Caco-2 (cell line): ENCODE measurements at regions not wholly inside any gene's neighbourhood (a gene's known extent, or its start where the extent isn't known, plus 50 kb on each side); places are given as distances from the start of the nearest gene placed in this dataset.

Source experiments
- BruUV-seq: library from RNA; stranded (reverse); fragments of 400-500 nt; replicated peaks from 2 replicates; lab custom pipeline; 2021; lab: Mats Ljungman, UMichigan
- CTCF ChIA-PET: fragments of 300-600 bp; sonication (Branson Sonifier 250); formaldehyde crosslinking; loops from one replicate; lab custom pipeline; 2022; ENCODE audit warnings: antibody characterized with exemption; lab: Charles Lee
- POLR2A ChIA-PET: fragments of 300-600 bp; sonication (Branson Sonifier 250); formaldehyde crosslinking; loops from one replicate; lab custom pipeline; 2022; ENCODE audit warnings: antibody characterized with exemption; lab: Charles Lee
- DNase-seq, 2 experiments: peaks; one replicate each; pipeline versions ENCODE4 v3.0.0 to v3.0.0-alpha.2; 2020 to 2022
- H3K27me3 ChIP-seq: replicated peaks from 2 replicates; pipeline ENCODE4 v1.6.0; 2011; ENCODE audit warnings: low read length; ENCODE audit not compliant: control insufficient read depth, insufficient read depth
- H3K36me3 ChIP-seq: 2 replicates; pipeline ENCODE4 v1.5.1; 2011; ENCODE audit warnings: low read length; ENCODE audit not compliant: control insufficient read depth, insufficient read depth
- H3K4me1 ChIP-seq: fragments of 250-450 bp; sonication (Bioruptor Pico); 2 replicates; pipeline ENCODE4 v1.5.1; 2020; ENCODE audit warnings: mild to moderate bottlenecking
- H3K4me3 ChIP-seq: 2 replicates; pipeline ENCODE4 v1.5.1; 2011; ENCODE audit warnings: low read depth, mild to moderate bottlenecking, control low read depth, low read length
- H3K9me3 ChIP-seq: fragments of 250-450 bp; sonication (Bioruptor Pico); 2 replicates; pipeline ENCODE4 v1.5.1; 2020; ENCODE audit warnings: mild to moderate bottlenecking, moderate library complexity
- H3K27ac Mint-ChIP-seq: one replicate; pipeline ENCODE4 v1.8.0; 2022; ENCODE audit warnings: mixed read lengths; ENCODE audit not compliant: unreplicated experiment
- H3K27me3 Mint-ChIP-seq: one replicate; pipeline ENCODE4 v1.8.0; 2022; ENCODE audit warnings: mixed read lengths; ENCODE audit not compliant: insufficient read depth, unreplicated experiment
- H3K36me3 Mint-ChIP-seq: one replicate; pipeline ENCODE4 v1.8.0; 2022; ENCODE audit warnings: mild to moderate bottlenecking, mixed read lengths; ENCODE audit not compliant: insufficient read depth, unreplicated experiment
- H3K4me1 Mint-ChIP-seq: one replicate; pipeline ENCODE4 v1.8.0; 2022; ENCODE audit warnings: low read depth, mixed read lengths; ENCODE audit not compliant: unreplicated experiment
- H3K4me3 Mint-ChIP-seq: one replicate; pipeline ENCODE4 v1.8.0; 2022; ENCODE audit warnings: mild to moderate bottlenecking, moderate library complexity, mixed read lengths; ENCODE audit not compliant: unreplicated experiment
- H3K9me3 Mint-ChIP-seq: one replicate; pipeline ENCODE4 v1.8.0; 2022; ENCODE audit warnings: mixed read lengths; ENCODE audit not compliant: unreplicated experiment
- intact Hi-C: fragments of 100-400 bp; cut with micrococcal nuclease; formaldehyde crosslinking; loops from one replicate; pipeline ENCODE4 v1.10.0; 2022; ENCODE audit not compliant: unreplicated experiment
- TF ChIP-seq, protein P1 (sequence below), 2 experiments: fragments of 200-600 bp in 1 of 2; IDR thresholded peaks; 1 replicate in 1 of 2; 2 replicates in 1 of 2; pipeline versions ENCODE4 v1.5.1 to v1.8.0; 2011 to 2022; ENCODE audit warnings: antibody characterized with exemption in 1 of 2, control low read depth in 1 of 2, inconsistent platforms in 1 of 2, low read depth in 1 of 2, low read length in 1 of 2, mild to moderate bottlenecking in 1 of 2, moderate library complexity in 1 of 2; ENCODE audit not compliant: insufficient read depth in 1 of 2, severe bottlenecking in 1 of 2, unreplicated experiment in 1 of 2

DNA sequence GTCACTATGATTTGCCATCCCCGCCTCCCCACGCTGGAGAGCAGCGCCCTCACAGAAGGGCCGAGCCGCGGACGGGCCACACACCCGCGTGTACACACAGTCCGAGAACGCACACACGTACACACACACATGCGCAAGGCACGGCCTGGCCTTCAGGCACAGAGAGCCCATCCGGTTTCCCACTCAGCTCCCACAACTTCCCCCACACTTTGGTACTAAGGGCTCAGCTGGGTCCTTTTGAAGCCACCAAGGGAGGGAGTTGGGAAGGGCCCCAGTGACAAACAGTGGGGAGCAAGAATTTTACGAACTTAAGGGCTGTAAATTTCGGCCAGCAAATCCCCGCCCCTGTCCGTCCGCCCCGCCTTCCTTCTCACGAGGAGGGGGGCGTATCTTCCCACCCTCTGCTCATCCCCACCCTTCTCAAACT lies 133.3 kb upstream of the HAND1 start:
- Mint-ChIP-seq H3K27me3 (peaks cover 10% of the 10 kb centered on the region), H3K9me3 (no peaks in the 10 kb centered on the region), H3K27ac (no peak overlapping the region), H3K36me3 (no peaks in the 10 kb centered on the region), H3K4me3 (peak overlapping the region; percentile 60), H3K4me1 (peaks cover 18% of the 10 kb centered on the region)
- ChIA-PET POLR2A (no interaction called here), CTCF (interaction anchor here (0.6 to 2.6 kb wide), 4 partner anchors 91 to 144 kb away, joined by 3 to 16 read pairs (median 3); no protein-coding TSS in a partner anchor)
- Histone ChIP-seq H3K27me3 (no peaks in the 10 kb centered on the region; the same call in 1 of the 2 replicates), H3K36me3 (no peaks in the 10 kb centered on the region), H3K4me3 (no peak overlapping the region), H3K4me1 (peaks cover 19% of the 10 kb centered on the region), H3K9me3 (no peaks in the 10 kb centered on the region)
- TF ChIP-seq, protein P1, sequence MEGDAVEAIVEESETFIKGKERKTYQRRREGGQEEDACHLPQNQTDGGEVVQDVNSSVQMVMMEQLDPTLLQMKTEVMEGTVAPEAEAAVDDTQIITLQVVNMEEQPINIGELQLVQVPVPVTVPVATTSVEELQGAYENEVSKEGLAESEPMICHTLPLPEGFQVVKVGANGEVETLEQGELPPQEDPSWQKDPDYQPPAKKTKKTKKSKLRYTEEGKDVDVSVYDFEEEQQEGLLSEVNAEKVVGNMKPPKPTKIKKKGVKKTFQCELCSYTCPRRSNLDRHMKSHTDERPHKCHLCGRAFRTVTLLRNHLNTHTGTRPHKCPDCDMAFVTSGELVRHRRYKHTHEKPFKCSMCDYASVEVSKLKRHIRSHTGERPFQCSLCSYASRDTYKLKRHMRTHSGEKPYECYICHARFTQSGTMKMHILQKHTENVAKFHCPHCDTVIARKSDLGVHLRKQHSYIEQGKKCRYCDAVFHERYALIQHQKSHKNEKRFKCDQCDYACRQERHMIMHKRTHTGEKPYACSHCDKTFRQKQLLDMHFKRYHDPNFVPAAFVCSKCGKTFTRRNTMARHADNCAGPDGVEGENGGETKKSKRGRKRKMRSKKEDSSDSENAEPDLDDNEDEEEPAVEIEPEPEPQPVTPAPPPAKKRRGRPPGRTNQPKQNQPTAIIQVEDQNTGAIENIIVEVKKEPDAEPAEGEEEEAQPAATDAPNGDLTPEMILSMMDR (IDR thresholded peaks at IDR 0.05; ENCODE audit: insufficient read depth in 1 of 2, low read depth in 1 of 2, low read length in 1 of 2, severe bottlenecking in 1 of 2, unreplicated experiment in 1 of 2): no peak
- no peak for DNase-seq
- intact Hi-C loops: loop anchor here (2.0 kb wide), 1 partner anchor 29 kb away; no protein-coding TSS in a partner anchor
- no TSS peak for BruUV-seq

DNA sequence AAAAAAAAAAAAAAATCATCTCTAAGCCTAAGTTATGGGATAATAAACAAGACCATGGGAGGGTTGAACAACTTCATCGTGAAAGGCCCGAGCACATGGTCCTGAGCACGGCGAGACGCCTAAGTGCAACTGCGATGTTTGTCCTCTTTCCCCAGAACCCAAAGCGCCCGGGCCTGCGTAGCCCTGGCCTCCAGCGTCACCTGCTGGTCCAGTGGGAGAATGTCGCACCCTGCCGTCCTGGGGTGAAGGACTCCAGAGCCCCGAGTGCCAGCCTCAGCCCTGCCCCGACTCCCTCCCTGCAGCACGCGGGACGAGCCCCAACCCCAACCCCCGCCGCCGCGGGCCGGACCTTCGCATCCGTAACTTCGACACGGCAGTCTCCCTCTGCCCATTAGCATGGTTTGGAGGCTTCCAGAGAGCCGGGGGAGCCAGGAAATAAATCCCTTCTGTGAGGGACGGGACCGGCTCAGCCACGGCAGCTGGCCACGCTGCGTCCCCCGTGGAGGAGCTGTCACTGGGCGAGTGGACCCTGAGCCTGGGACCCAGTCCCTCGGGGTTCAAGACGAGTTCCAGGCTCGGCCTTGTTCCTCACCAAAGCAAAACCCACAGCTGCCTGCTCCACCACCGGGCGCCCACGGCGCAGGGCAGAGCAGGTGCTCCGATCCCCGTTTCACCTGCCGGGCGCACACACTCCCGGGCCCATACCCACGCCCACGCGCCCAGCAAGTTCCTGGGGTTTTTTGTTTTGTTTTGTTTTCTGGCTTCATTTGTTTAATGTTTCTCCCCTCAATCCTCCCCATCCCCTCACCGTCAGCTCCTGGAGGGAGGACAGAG lies 132.5 kb upstream of the HAND1 start:
- no peak overlapping the region for H3K27ac Mint-ChIP-seq
- POLR2A ChIA-PET: no interaction called here
- Histone ChIP-seq H3K4me1 (peaks cover 19% of the 10 kb centered on the region), H3K27me3 (no peaks in the 10 kb centered on the region; the same call in 1 of the 2 replicates), H3K36me3 (no peaks in the 10 kb centered on the region), H3K9me3 (no peaks in the 10 kb centered on the region), H3K4me3 (peak overlapping the region; percentile 33)
- peak; percentile 82 to 84 for DNase-seq
- CTCF ChIA-PET: interaction anchor here (0.6 to 2.6 kb wide), 4 partner anchors 90 to 143 kb away, joined by 3 to 16 read pairs (median 3); no protein-coding TSS in a partner anchor
- TF ChIP-seq, protein P1 (IDR thresholded peaks at IDR 0.05; ENCODE audit: insufficient read depth in 1 of 2, low read depth in 1 of 2, low read length in 1 of 2, severe bottlenecking in 1 of 2, unreplicated experiment in 1 of 2): peak; percentile 95 to 99
- H3K9me3 Mint-ChIP-seq: no peaks in the 10 kb centered on the region
- peaks cover 18% of the 10 kb centered on the region for H3K4me1 Mint-ChIP-seq
- peak overlapping the region; percentile 60 for H3K4me3 Mint-ChIP-seq
- H3K36me3 Mint-ChIP-seq: no peaks in the 10 kb centered on the region
- intact Hi-C loops: loop anchor here (1.0 to 2.0 kb wide), 6 partner anchors 30 to 538 kb away; no protein-coding TSS in a partner anchor
- H3K27me3 Mint-ChIP-seq: peaks cover 8% of the 10 kb centered on the region
- BruUV-seq: no TSS peak

- Mint-ChIP-seq H3K27me3 (peaks cover 7% of the 10 kb centered on the region), H3K4me3 (no peak overlapping the region)
These were observed 131.2 kb upstream of the HAND1 start for GRCh38 chr5:154609251-154609650.

More at GRCh38 chr5:154609251-154609650, 131.2 kb upstream of the HAND1 start:
- H3K9me3 Mint-ChIP-seq: no peaks in the 10 kb centered on the region
- DNase-seq: no peak
- peaks cover 18% of the 10 kb centered on the region for H3K4me1 Mint-ChIP-seq
- Histone ChIP-seq H3K27me3 (no peaks in the 10 kb centered on the region; the same call in 1 of the 2 replicates), H3K36me3 (no peaks in the 10 kb centered on the region), H3K4me1 (peaks cover 19% of the 10 kb centered on the region), H3K9me3 (no peaks in the 10 kb centered on the region), H3K4me3 (no peak overlapping the region)
- no peaks in the 10 kb centered on the region for H3K36me3 Mint-ChIP-seq
- intact Hi-C loops: no loop called here
- ChIA-PET CTCF (interaction anchor here (0.6 to 2.6 kb wide), 2 partner anchors 89 to 141 kb away, joined by 3 to 16 read pairs; no protein-coding TSS in a partner anchor), POLR2A (no interaction called here)
- H3K27ac Mint-ChIP-seq: peak overlapping the region; percentile 62
- TF ChIP-seq, protein P1 (IDR thresholded peaks at IDR 0.05; ENCODE audit: insufficient read depth in 1 of 2, low read depth in 1 of 2, low read length in 1 of 2, severe bottlenecking in 1 of 2, unreplicated experiment in 1 of 2): no peak
- BruUV-seq: no TSS peak
